GM18505 (cell line): ENCODE measurements at regions not wholly inside any gene's neighbourhood (a gene's known extent, or its start where the extent isn't known, plus 50 kb on each side); places are given as distances from the start of the nearest gene placed in this dataset.

Source experiments
- ATAC-seq: cut with Tn5 transposase; IDR thresholded peaks from one replicate; pipeline ENCODE4 v1.9.1; 2021; ENCODE audit not compliant: unreplicated experiment
- POLR2A ChIP-seq: IDR thresholded peaks from 4 replicates; pipeline ENCODE4 v1.6.1; 2011; ENCODE audit warnings: borderline replicate concordance; ENCODE audit not compliant: insufficient read depth, insufficient read length; ENCODE audit errors: extremely low read depth

GRCh38 chr2:78614726-78615125, 410.8 kb upstream of the REG3G start:
- ATAC-seq: no peak
- no peak for TF ChIP-seq POLR2A

- ATAC-seq: no peak
- no peak for TF ChIP-seq POLR2A
These were observed 409.5 kb upstream of the REG3G start for GRCh38 chr2:78615956-78616355.

- ATAC-seq: no peak
- no peak for TF ChIP-seq POLR2A
These were observed 391.1 kb upstream of the REG3G start for GRCh38 chr2:78634425-78634824.

- ATAC-seq: no peak
- no peak for TF ChIP-seq POLR2A
These were observed 380.6 kb upstream of the REG3G start for GRCh38 chr2:78644854-78645253.

GRCh38 chr2:78646533-78647364, 378.8 kb upstream of the REG3G start:
- ATAC-seq: no peak
- no peak for TF ChIP-seq POLR2A

GRCh38 chr2:78648558-78648957, 376.9 kb upstream of the REG3G start:
- ATAC-seq: no peak
- no peak for TF ChIP-seq POLR2A

- no peak for TF ChIP-seq POLR2A
- no peak for ATAC-seq
These were observed 370.6 kb upstream of the REG3G start for GRCh38 chr2:78654941-78655340.

GRCh38 chr2:78676921-78677696, 348.4 kb upstream of the REG3G start:
- TF ChIP-seq POLR2A: no peak
- ATAC-seq: no peak

GRCh38 chr2:78677774-78678173, 347.7 kb upstream of the REG3G start:
- no peak for ATAC-seq
- no peak for TF ChIP-seq POLR2A

GRCh38 chr2:78681386-78681785, 344.1 kb upstream of the REG3G start:
- no peak for TF ChIP-seq POLR2A
- no peak for ATAC-seq

GRCh38 chr2:78682781-78683180, 342.7 kb upstream of the REG3G start:
- no peak for TF ChIP-seq POLR2A
- ATAC-seq: no peak

- TF ChIP-seq POLR2A: no peak
- no peak for ATAC-seq
These were observed 338.8 kb upstream of the REG3G start for GRCh38 chr2:78686625-78687153.

GRCh38 chr2:78699696-78700095, 325.8 kb upstream of the REG3G start:
- TF ChIP-seq POLR2A: no peak
- ATAC-seq: no peak

- no peak for TF ChIP-seq POLR2A
- ATAC-seq: no peak
These were observed 324.0 kb upstream of the REG3G start for GRCh38 chr2:78701546-78701945.
